ENCODE measurements at regions not wholly inside any gene's neighbourhood (a gene's known extent, or its start where the extent isn't known, plus 50 kb on each side); places are given as distances from the start of the nearest gene placed in this dataset.
A peak's percentile ranks its signal among the peaks of the same experiment; 100 is the strongest.

DNA sequence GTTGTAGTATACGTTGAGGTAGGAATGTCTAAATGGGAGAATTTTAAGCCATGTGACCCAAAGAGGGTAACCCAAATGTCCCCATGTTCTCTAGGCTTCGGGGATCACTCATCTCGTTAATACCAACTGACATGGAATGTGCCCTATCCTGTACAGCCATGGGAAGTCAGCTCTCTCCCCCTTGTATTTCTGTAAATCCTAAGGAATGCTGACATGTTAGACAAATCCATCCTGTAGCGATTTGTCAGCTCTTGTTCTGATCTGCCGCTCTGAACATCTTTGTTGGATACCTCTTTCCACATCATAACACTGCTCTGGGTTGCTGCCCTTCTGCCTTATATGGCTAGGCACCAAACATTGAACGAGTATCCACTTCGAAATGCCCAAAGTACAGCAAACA lies 350.6 kb downstream of the RND3 start:
- CTCF ChIA-PET, result no interaction called here
- POLR2A ChIA-PET, result no interaction called here
- Histone ChIP-seq H2AFZ (ENCODE audit: low read depth, low read length, poor library complexity, severe bottlenecking) (no peak overlapping the region), H3K4me2 (ENCODE audit: low read length) (no peak overlapping the region), H3K9me3 (ENCODE audit: control insufficient read depth in 1 of 2, insufficient read depth in 1 of 2, low read depth in 1 of 2, low read length in 2 of 2) (no peaks in the 10 kb centered on the region), H3K4me3 (replicated peaks in 1 of 2; ENCODE audit: low read depth in 1 of 2, low read length in 2 of 2) (no peak overlapping the region), H3K36me3 (ENCODE audit: control insufficient read depth in 1 of 2, insufficient read depth in 2 of 2, low read length in 2 of 2) (no peaks in the 10 kb centered on the region), H3K4me1 (ENCODE audit: control insufficient read depth in 1 of 2, insufficient read depth in 2 of 2, low read length in 2 of 2) (peaks cover 9 to 14% of the 10 kb centered on the region in 2 experiments), H3K79me2 (ENCODE audit: insufficient read depth, low read length) (no peaks in the 10 kb centered on the region), H3K27me3 (ENCODE audit: insufficient read depth, low read length) (no peaks in the 10 kb centered on the region), H3K9ac (ENCODE audit: low read length) (no peak overlapping the region), H3K9me2 (ENCODE audit: insufficient read depth) (no peaks in the 10 kb centered on the region), H3K27ac (ENCODE audit: low read depth, low read length) (no peak overlapping the region), H4K20me1 (ENCODE audit: insufficient read depth) (no peaks in the 10 kb centered on the region)
- TF ChIP-seq EGR1 (IDR thresholded peaks at IDR 0.05; ENCODE audit: low read depth), result no peak
- TF ChIP-seq CEBPB (IDR thresholded peaks at IDR 0.05; ENCODE audit: low read depth), result no peak
- intact Hi-C loops (cut with micrococcal nuclease), result no loop called here
- no TSS peak for BruUV-seq (replicated peaks)
- ATAC-seq, result no peak
- RAD21 ChIA-PET (ENCODE audit: low non-redundant PET in 1 of 2, low total read pairs in 2 of 2, uncharacterized antibody in 2 of 2, unreplicated experiment in 2 of 2), result no interaction called here
- DNase-seq (ENCODE audit: low read depth, low spot score), result no peak

DNA sequence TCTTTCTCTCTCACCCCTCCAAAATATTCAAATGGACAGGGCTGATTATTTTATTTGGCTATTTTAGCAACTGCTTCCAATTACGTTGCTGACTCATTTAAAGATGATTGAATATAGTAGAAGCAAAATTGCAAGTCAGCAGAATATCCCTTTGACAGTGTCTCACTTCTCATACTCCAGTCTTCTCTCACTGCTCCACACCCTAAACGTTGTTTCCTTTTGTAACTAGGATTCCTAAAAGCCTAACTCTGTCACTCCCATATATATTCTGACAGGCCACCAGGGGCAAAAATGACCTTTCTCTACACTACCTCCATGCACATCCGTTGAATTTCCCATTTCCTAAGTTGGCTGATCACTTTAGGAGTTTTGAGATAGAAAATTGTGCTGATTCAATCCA lies 351.1 kb downstream of the RND3 start:
- no peak for TF ChIP-seq CEBPB (IDR thresholded peaks at IDR 0.05; ENCODE audit: low read depth)
- TF ChIP-seq, protein P1, sequence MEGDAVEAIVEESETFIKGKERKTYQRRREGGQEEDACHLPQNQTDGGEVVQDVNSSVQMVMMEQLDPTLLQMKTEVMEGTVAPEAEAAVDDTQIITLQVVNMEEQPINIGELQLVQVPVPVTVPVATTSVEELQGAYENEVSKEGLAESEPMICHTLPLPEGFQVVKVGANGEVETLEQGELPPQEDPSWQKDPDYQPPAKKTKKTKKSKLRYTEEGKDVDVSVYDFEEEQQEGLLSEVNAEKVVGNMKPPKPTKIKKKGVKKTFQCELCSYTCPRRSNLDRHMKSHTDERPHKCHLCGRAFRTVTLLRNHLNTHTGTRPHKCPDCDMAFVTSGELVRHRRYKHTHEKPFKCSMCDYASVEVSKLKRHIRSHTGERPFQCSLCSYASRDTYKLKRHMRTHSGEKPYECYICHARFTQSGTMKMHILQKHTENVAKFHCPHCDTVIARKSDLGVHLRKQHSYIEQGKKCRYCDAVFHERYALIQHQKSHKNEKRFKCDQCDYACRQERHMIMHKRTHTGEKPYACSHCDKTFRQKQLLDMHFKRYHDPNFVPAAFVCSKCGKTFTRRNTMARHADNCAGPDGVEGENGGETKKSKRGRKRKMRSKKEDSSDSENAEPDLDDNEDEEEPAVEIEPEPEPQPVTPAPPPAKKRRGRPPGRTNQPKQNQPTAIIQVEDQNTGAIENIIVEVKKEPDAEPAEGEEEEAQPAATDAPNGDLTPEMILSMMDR (IDR thresholded peaks at IDR 0.05 in 2 of 3, conservative IDR thresholded peaks at IDR 0.05 in 1 of 3; ENCODE audit: borderline replicate concordance in 1 of 3, insufficient read depth in 1 of 3, low read depth in 2 of 3, low read length in 2 of 3), result 0 out of 6 replicates have a peak, but pooled peaks of 1 of the 3 experiments have one; percentile 16
- Histone ChIP-seq H3K4me2 (ENCODE audit: low read length) (no peak overlapping the region), H3K79me2 (ENCODE audit: insufficient read depth, low read length) (no peaks in the 10 kb centered on the region), H3K4me1 (ENCODE audit: control insufficient read depth in 1 of 2, insufficient read depth in 2 of 2, low read length in 2 of 2) (peaks cover 9 to 14% of the 10 kb centered on the region in 2 experiments), H3K9me3 (ENCODE audit: control insufficient read depth in 1 of 2, insufficient read depth in 1 of 2, low read depth in 1 of 2, low read length in 2 of 2) (no peaks in the 10 kb centered on the region), H3K27ac (ENCODE audit: low read depth, low read length) (no peak overlapping the region), H4K20me1 (ENCODE audit: insufficient read depth) (no peaks in the 10 kb centered on the region), H3K36me3 (ENCODE audit: control insufficient read depth in 1 of 2, insufficient read depth in 2 of 2, low read length in 2 of 2) (no peaks in the 10 kb centered on the region), H3K9ac (ENCODE audit: low read length) (no peak overlapping the region), H2AFZ (ENCODE audit: low read depth, low read length, poor library complexity, severe bottlenecking) (no peak overlapping the region), H3K27me3 (ENCODE audit: insufficient read depth, low read length) (no peaks in the 10 kb centered on the region), H3K4me3 (replicated peaks in 1 of 2; ENCODE audit: low read depth in 1 of 2, low read length in 2 of 2) (no peak overlapping the region), H3K9me2 (ENCODE audit: insufficient read depth) (no peaks in the 10 kb centered on the region)
- POLR2A ChIA-PET, result no interaction called here
- RAD21 ChIA-PET (ENCODE audit: low non-redundant PET in 1 of 2, low total read pairs in 2 of 2, uncharacterized antibody in 2 of 2, unreplicated experiment in 2 of 2), result no interaction called here
- no TSS peak for BruUV-seq (replicated peaks)
- 0 out of 2 replicates have a peak, but pooled peaks have one; percentile 30 for ATAC-seq
- intact Hi-C loops (cut with micrococcal nuclease), result no loop called here
- CTCF ChIA-PET, result no interaction called here
- DNase-seq (ENCODE audit: low read depth, low spot score), result no peak
